NB4 (cell line): ENCODE measurements at regions not wholly inside any gene's neighbourhood (a gene's known extent, or its start where the extent isn't known, plus 50 kb on each side); places are given as distances from the start of the nearest gene placed in this dataset.

Experiments
- POLR2A ChIP-seq: IDR thresholded peaks from 2 replicates; pipeline ENCODE4 v1.6.1; 2011; ENCODE audit warnings: mild to moderate bottlenecking; ENCODE audit not compliant: insufficient read length; ENCODE audit errors: extremely low read depth
- TF ChIP-seq, protein P1 (sequence below): IDR thresholded peaks from one replicate; pipeline ENCODE4 v1.5.1; 2012; ENCODE audit warnings: low read depth, low read length

DNA sequence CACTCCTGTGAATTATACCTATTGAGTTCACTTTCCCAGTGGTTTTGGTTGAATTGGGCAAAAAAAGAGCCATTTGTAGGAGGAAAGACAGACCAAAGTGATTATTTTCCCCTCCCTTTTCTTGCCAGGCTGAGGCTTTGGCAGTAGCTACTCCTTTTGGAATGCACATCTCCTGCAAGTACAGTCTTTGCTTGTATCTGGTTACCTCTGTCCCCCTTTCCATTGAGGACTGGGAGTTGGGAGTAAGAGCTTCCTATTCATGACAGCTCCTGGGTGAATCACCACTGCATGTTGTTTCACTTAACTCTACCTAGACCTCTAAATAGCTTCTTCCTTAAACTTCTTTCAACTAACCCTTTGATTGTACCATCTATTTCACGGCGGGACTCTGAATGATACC lies 695.3 kb upstream of the ZNF804A start:
- TF ChIP-seq, protein P1, sequence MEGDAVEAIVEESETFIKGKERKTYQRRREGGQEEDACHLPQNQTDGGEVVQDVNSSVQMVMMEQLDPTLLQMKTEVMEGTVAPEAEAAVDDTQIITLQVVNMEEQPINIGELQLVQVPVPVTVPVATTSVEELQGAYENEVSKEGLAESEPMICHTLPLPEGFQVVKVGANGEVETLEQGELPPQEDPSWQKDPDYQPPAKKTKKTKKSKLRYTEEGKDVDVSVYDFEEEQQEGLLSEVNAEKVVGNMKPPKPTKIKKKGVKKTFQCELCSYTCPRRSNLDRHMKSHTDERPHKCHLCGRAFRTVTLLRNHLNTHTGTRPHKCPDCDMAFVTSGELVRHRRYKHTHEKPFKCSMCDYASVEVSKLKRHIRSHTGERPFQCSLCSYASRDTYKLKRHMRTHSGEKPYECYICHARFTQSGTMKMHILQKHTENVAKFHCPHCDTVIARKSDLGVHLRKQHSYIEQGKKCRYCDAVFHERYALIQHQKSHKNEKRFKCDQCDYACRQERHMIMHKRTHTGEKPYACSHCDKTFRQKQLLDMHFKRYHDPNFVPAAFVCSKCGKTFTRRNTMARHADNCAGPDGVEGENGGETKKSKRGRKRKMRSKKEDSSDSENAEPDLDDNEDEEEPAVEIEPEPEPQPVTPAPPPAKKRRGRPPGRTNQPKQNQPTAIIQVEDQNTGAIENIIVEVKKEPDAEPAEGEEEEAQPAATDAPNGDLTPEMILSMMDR, result no peak
- TF ChIP-seq POLR2A, result no peak
